GM19023 (cell line): ENCODE measurements at regions not wholly inside any gene's neighbourhood (a gene's known extent, or its start where the extent isn't known, plus 50 kb on each side); places are given as distances from the start of the nearest gene placed in this dataset.
"Not testable (repeated sequence)": the region's sequence is repeated elsewhere in the genome, so short reads cannot be mapped to it uniquely, and the experiment has no call there.

Source experiments
- ATAC-seq: cut with Tn5 transposase; IDR thresholded peaks from one replicate; pipeline ENCODE4 v1.9.1; 2021; ENCODE audit warnings: mild to moderate bottlenecking, moderate library complexity; ENCODE audit not compliant: unreplicated experiment

DNA sequence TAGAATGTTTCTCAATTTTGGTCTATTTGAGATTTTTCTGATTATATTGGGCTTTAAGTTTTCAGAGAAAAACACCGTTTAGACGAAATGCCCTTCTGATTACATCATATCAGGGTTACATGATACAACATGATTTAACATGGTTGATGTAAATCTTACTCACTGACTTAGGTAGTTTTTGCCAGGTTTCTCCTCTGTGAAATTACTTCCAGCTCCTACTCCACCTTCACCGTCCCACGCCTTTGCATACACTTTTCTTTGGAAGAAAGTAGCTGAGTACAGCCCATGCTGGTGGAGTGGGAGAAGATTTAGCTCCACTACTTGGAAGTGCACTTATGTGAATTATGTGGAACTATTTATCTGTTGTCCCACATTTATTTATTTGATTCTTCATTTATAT lies 433.2 kb upstream of the KLHL1 start:
- no peak for ATAC-seq

DNA sequence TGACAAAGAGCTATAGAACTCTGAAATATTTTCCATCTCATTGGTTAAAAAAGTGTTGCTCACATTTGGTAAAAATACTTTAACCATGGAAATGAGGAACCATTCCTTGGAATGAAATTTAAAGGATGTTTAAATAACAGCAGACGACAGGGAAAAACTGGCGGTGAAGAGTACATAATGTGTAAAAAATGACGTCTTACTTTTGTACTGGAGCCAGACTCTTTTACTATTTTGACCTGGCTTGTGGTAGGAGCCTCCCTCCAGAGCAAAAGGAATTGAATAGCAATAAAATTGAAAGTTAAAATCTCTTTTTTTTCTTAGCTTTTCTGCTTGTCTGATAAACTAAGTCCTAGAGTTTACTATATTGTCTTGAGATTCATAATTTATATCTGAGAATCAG lies 426.2 kb upstream of the KLHL1 start:
- ATAC-seq: no peak

DNA sequence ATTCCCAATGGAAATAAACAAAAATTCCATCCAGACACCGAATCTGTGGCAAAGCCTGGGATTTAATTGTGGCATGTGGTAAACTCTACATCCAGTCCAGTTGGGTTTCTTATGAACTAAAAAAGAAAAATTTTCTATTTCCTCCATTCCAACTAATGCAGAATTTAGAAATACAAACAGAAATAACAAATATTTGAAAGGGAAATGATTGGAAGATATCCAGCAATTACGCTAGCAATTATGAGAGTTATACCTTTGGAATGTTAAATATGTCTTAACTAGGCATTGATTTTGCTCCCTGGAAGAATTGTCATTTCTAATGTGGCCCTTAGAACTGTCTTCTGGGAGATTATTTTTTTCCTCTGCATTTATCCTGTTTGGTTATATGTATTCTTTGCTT lies 421.4 kb upstream of the KLHL1 start:
- ATAC-seq: no peak

- no peak for ATAC-seq
Measured at GRCh38 chr13:70527599-70527998, 419.3 kb upstream of the KLHL1 start.

DNA sequence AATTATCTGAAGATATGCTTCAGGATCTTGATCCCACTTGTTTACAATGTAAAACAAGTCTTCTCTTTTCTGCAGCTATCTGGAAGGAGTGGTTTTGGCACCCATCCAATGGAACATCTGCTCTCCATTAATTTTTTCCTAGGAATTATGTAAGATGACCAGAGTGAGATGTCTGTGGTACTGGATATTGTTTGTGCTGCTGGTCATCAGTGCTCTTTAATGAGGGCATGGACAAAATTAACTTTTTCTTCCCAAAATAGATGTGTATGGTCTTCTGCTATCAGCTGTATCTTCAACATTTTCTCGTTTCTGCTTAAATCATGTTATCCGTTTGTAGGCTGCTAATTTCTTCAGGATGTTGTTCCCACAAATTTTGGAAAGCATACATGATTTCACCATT lies 415.4 kb upstream of the KLHL1 start:
- no peak for ATAC-seq

DNA sequence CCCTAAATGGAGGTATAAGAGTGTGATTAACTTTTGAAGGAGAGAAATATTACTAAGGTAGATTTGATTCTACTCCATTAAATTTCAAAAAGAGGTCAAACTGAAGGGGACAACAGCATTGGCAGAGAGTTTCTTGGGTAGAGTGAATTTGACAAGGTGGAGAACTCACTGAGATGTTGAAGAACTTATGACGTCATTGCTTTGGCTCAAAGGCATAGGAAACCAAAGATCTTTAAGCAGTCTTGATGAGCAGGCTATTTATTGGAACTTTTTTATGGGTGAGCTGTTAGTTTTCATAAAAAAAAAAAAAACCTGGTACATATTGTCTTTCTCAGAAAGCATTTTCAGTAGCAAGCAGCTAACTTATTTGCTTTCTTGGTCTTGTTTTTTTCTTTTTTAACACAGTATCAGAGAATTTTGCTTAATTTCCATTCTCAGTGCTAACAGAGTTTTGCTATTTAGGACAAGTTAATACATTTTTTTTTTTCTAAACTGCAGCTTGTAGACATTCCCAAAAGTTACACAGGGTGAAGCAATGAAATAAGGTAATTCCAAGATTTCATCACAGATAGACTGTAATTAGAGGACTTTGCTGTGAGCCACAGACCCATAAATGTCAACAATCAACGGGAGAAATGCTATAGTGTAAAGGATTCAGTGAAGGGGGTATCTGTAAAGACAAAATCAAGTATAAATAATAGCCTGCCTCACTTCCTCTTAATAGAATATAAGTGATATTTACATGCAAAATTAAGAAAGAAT lies 412.2 kb upstream of the KLHL1 start:
- no peak for ATAC-seq

GRCh38 chr13:70518081-70518480 lies 409.8 kb upstream of the KLHL1 start:
- no peak for ATAC-seq

- no peak for ATAC-seq
Measured at GRCh38 chr13:70516226-70516625, 408.0 kb upstream of the KLHL1 start.

DNA sequence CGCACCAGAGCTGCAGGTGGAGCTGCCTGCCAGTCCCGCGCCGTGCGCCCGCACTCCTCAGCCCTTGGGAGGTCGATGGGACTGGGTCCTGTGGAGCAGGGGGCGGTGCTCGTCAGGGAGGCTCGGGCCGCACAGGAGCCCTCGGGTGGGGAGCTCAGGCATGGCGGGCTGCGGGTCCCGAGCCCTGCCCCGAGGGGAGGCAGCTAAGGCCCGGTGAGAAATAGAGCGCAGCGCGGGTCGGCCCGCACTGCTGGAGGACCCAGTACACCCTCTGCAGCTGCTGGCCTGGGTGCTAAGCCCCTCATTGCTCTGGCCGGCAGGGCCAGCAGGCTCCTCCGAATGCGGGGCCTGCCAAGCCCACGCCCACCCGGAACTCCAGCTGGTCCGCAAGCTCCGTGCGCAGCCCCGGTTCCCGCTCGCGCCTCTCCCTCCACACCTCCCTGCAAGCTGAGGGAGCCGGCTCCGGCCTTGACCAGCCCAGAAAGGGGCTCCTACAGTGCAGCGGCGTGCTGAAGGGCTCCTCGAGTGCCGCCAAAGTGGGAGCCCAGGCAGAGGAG lies 403.7 kb upstream of the KLHL1 start:
- ATAC-seq: not testable (repeated sequence)

GRCh38 chr13:70505809-70506208 lies 397.6 kb upstream of the KLHL1 start:
- ATAC-seq: no peak

DNA sequence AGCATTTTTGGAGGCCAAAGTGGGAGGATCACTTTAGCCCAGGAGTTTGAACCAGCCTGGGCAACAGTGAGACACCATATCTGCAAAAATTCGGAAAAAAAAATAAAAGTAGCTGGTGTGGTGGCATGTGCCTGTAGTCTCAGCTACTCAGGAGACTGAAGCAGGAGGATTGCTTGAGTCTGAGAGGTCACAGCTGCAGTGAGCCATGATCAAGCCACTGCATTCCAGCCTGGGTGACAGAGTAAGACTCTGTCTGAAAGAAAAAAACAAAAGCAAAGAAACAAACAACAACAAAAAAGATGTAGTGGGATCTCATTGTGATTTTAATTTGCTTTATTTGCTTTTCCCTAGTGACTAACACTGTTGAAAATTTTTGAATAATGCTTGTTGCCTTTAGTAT lies 394.7 kb upstream of the KLHL1 start:
- ATAC-seq: no peak

DNA sequence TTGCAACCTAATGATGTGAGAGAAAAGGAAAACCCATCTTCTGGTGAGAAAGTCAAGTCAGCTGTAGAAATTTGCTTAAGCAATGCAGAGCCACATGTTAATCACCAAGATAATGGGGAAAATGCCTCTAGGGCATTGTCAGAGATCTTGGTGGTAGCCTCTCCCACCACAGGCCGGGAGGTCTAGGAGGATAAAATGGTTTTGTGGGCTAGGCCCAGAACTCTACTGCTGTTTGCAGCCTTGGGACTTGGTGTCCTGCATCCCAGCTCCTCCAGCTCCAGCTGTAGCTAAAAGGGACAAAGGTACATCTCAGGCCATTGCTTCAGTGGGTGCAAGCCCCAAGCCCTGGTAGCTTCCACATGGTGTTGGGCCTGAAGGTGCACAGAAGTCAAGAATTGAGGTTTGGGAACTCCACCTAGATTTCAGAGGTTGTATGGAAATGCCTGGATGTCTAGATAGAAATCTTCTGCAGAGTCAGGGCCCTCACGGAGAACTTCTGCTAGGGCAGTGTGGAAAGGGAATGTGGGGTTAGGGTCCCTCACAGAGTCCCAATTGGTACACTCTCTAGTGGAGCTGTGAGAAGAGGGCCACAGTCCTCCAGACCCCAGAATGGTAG lies 382.2 kb upstream of the KLHL1 start:
- ATAC-seq: no peak

GRCh38 chr13:70484931-70485330 lies 376.7 kb upstream of the KLHL1 start:
- ATAC-seq: no peak

DNA sequence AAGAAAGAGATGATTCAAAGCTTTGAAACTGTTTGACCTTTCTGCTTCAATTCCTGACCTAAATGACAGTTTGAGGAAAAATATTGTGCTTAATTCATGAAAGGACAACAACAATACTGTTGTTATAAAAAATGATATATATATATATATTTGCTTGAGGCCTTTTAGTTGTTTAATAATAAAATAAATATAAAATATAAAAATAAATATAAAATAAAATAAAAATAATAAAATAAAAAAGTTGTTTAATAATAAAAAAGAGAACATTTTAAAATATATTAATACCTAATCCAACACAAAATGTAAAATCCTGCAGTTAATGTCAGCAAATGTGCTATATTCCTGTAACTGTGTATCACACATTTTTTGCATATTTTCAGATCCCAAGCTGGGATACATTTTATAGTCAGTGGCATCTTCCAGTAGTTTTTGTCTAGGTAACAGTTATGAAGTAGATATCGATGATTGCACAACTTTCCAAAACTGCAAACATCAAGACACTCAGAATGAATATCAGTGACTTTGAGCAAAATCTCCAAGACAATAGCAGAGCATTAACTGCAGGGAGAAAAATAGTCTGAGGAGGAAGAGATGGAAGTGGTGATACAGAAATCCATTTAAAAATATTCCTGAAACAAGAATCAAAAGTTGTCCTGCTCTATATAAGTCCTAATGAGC lies 375.5 kb upstream of the KLHL1 start:
- no peak for ATAC-seq

DNA sequence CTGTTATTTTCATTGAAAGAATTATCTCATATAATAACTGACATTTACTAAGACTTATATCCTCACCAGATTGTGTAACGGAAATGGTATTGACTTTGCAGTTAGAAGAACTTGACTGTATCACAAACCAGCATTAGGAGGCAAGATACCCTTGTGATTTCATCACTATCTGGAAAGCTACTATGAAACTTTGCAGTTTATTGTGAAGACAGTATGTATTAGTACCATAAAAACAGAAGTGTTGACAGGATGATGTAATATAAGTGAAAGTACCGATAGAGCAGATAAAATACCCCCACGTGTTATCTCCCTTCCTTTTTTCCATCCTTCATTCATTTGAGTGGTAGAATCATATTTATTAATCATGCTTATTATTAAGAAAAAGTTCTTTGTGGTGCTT lies 365.7 kb upstream of the KLHL1 start:
- no peak for ATAC-seq

DNA sequence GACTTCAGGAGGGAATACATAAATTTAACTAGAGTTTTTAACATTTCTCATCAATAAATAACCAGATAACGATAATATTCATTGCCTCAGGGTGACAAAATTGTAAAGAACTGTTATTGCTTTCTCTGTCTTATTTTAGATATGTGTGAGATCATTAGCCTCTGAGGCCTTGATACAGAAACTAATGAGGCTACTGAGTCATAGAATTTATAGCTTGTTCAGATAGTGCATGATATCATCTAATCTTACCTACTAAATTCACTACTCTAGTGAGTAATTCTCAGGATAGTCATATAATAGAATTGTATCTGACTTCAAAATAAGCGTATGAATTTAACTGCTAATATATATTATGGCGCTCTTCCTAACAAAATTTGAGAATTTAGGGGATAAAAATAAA lies 360.8 kb upstream of the KLHL1 start:
- ATAC-seq: no peak

DNA sequence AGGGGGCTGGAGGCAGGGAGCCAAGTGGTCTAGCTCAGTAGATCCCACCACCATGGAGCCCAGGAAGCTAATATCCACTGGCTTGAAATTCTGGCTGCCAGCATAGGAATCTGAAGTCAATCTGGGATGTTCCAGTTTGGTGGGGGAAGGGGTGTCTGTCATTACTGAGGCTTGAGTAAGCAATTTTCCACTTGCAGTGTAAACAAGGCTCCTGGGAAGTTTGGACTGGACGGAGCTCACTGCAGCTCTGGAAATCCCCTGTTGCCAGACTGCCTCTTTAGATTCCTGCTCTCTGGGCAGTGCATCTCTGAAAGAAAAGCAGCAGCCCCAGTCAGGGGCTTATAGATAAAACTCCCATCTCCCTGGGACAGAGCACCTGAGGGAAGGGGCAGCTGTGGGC lies 349.2 kb upstream of the KLHL1 start:
- no peak for ATAC-seq

DNA sequence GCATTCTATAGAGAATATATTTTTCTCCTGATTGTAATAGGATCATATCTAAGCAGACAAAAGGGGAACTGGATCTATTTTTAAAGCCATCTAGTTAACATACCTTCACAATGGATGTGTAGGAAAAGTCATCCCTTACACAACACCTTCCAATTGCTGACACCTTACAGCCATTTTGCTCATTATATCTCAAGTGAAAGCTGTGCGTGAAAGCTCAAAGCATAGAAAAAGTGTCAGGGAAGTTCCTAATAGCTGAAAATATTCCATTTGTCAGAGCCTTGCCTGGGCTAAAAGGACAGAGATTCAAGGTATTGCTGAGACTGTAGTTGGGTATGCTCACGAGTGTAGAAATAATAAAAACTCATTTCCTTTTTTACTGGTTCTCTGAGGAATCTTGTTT lies 340.6 kb upstream of the KLHL1 start:
- ATAC-seq: no peak

GRCh38 chr13:70432276-70432805 lies 324.1 kb upstream of the KLHL1 start:
- ATAC-seq: no peak

GRCh38 chr13:70430256-70430655 lies 322.0 kb upstream of the KLHL1 start:
- no peak for ATAC-seq

GRCh38 chr13:70424928-70425327 lies 316.7 kb upstream of the KLHL1 start:
- no peak for ATAC-seq

DNA sequence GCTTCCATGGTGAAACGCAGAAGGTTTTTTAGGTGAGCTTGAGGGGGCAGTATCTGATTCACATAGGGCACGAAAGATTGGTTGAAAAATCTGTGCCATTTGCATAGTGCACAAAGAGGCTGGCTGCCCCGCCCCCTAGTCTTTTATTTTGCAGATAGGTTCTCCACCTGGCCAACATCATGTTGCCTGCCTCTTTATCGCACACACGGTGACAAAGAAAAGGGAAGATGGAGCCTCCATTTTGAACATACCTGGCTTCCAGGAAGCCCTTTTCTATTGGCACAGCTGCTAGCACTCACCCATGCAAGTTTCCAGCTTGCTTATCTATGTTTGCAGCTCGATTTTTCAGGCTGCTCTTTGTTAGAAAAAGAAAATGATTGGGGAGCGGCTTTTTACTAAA lies 316.2 kb upstream of the KLHL1 start:
- no peak for ATAC-seq
